Tibial nerve (tissue), 4 donors: ENCODE measurements at regions not wholly inside any gene's neighbourhood (a gene's known extent, or its start where the extent isn't known, plus 50 kb on each side); places are given as distances from the start of the nearest gene placed in this dataset.

Experiments used
- DNase-seq, 2 donors: peaks; one replicate each; pipeline ENCODE4 v3.0.0-alpha.2; 2019; ENCODE audit warnings: low spot score in 2 of 2
- H3K27ac ChIP-seq, 4 donors: fragments of 200-600 bp; sonication (generic) in 3 of 4; one replicate each; pipeline ENCODE4 v1.5.1; 2017 to 2019; ENCODE audit warnings: mild to moderate bottlenecking in 1 of 4
- H3K27me3 ChIP-seq, 2 donors: fragments of 200-600 bp; sonication (generic) in 1 of 2; one replicate each; pipeline versions ENCODE4 v1.5.1 to v1.6.0; 2017 to 2019
- H3K36me3 ChIP-seq, 3 donors: fragments of 200-600 bp; sonication (generic); one replicate each; pipeline ENCODE4 v1.5.1; 2018 to 2019
- H3K4me1 ChIP-seq, 4 donors: fragments of 200-600 bp; sonication (generic) in 3 of 4; one replicate each; pipeline ENCODE4 v1.5.1; 2017 to 2019
- H3K4me3 ChIP-seq, 4 donors: fragments of 200-600 bp; sonication (generic) in 3 of 4; one replicate each; pipeline ENCODE4 v1.5.1; 2017 to 2019; ENCODE audit warnings: mild to moderate bottlenecking in 1 of 4, moderate library complexity in 1 of 4
- H3K9me3 ChIP-seq, 4 donors: fragments of 200-600 bp; sonication (generic) in 3 of 4; one replicate each; pipeline ENCODE4 v1.5.1; 2017 to 2019
- EP300 ChIP-seq, 2 donors: sonication (generic); formaldehyde crosslinking; IDR thresholded peaks; one replicate each; pipeline ENCODE4 v1.6.1; 2017; ENCODE audit warnings: antibody characterized with exemption in 2 of 2, mild to moderate bottlenecking in 1 of 2
- POLR2A ChIP-seq, 2 donors: fragments of 450-650 bp; IDR thresholded peaks; one replicate each; pipeline ENCODE4 v1.6.1; 2017; ENCODE audit warnings: antibody characterized with exemption in 2 of 2, mild to moderate bottlenecking in 2 of 2, moderate library complexity in 2 of 2
- WGBS, 2 donors: methylation state at CpG; one replicate each; pipeline ENCODE4 v1.1.5; 2018; 5-methylcytosine and 5-hydroxymethylcytosine counted together
- TF ChIP-seq, protein P1 (sequence below), 5 experiments: fragments of 200-600 bp in 3 of 5; fragments of 450-650 bp in 2 of 5; sonication (generic) in 3 of 5; IDR thresholded peaks; one replicate each; pipeline ENCODE4 v1.5.1; 2016 to 2019; ENCODE audit warnings: antibody characterized with exemption in 5 of 5, mild to moderate bottlenecking in 3 of 5, moderate library complexity in 2 of 5

DNA sequence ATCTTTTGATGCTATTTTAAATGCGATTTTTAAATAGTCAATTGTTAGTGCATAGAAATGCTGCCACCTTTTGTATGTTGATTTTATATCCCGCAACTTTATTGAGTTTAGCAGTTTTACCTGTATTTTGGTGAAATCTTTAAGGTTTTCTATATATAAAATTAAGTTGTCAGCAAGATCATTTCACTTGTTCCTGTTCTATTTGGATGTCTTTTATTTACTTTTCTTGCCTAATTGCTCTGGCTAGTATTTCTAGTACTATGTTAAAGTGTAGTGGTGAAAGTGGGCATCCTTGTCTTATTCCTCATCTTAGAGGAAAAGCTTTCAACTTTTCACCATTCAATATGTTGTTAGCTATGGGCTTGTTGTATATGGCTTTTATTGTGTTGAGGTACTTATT lies 813.3 kb upstream of the CELF2 start:
- DNase-seq: no peak
- 97 to 99% methylated on average over 2 of the region's 2 CpGs for WGBS, 2 donors
- H3K4me3 ChIP-seq: no peak overlapping the region
- no peaks in the 10 kb centered on the region for H3K27me3 ChIP-seq
- peaks cover 0 to 5% (median 0%) of the 10 kb centered on the region in 4 donors for H3K4me1 ChIP-seq
- TF ChIP-seq POLR2A (IDR thresholded peaks at IDR 0.05) (no peak), EP300 (IDR thresholded peaks at IDR 0.05) (no peak)
- TF ChIP-seq, protein P1, sequence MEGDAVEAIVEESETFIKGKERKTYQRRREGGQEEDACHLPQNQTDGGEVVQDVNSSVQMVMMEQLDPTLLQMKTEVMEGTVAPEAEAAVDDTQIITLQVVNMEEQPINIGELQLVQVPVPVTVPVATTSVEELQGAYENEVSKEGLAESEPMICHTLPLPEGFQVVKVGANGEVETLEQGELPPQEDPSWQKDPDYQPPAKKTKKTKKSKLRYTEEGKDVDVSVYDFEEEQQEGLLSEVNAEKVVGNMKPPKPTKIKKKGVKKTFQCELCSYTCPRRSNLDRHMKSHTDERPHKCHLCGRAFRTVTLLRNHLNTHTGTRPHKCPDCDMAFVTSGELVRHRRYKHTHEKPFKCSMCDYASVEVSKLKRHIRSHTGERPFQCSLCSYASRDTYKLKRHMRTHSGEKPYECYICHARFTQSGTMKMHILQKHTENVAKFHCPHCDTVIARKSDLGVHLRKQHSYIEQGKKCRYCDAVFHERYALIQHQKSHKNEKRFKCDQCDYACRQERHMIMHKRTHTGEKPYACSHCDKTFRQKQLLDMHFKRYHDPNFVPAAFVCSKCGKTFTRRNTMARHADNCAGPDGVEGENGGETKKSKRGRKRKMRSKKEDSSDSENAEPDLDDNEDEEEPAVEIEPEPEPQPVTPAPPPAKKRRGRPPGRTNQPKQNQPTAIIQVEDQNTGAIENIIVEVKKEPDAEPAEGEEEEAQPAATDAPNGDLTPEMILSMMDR (IDR thresholded peaks at IDR 0.05): no peak
- H3K36me3 ChIP-seq: no peaks in the 10 kb centered on the region
- H3K27ac ChIP-seq: no peak overlapping the region
- H3K9me3 ChIP-seq: peaks cover 0 to 19% (median 8%) of the 10 kb centered on the region in 4 donors

DNA sequence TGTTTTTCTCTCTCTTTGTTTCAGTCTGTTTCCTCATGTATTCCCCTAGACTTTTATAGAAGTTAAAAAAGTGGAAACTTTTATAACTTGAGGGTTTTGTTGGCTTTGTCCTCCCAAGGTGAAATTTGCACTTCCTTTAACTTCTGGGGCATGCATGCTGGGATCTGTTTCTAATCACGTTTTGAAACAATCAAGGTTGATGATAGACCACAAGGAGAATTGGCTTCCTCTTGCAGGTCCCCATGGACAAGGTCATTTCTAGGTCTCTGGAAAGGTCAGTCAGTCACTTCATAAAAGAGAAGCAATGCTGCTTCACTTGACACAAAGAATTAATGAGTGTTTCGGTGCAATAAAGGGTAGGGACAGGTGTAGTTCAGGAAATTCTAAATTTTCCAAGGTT lies 811.8 kb upstream of the CELF2 start:
- H3K27ac ChIP-seq: no peak overlapping the region

DNA sequence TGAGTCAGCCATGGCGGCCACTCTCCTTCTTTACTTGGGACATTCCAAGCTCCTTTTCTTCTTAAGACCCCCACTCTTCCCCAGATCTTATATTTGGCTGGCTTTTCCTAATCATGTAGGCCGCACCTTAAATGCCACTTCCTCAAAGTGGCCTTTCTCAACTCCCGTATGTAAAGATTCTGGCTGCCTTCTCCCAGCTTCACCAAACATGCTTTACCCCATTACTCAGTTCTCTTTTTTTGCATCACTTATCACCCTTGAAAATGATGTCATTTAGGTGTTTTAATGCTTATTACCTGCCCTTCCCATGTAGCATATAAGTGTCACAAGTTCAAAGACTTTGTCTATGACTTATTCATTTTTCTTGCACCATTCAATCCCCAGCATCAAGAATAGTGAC lies 810.1 kb upstream of the CELF2 start:
- no peaks in the 10 kb centered on the region for H3K36me3 ChIP-seq
- DNase-seq: no peak
- 57 to 87% methylated on average over 2 to 3 of the region's 3 CpGs for WGBS, 2 donors
- H3K4me3 ChIP-seq: no peak overlapping the region
- H3K4me1 ChIP-seq: peaks cover 0 to 5% (median 0%) of the 10 kb centered on the region in 4 donors
- TF ChIP-seq EP300 (IDR thresholded peaks at IDR 0.05) (no peak), POLR2A (IDR thresholded peaks at IDR 0.05) (no peak)
- TF ChIP-seq, protein P1 (IDR thresholded peaks at IDR 0.05): no peak
- no peak overlapping the region for H3K27ac ChIP-seq
- H3K9me3 ChIP-seq: peaks cover 0 to 19% (median 8%) of the 10 kb centered on the region in 4 donors
- no peaks in the 10 kb centered on the region for H3K27me3 ChIP-seq

More for the DNA sequence above, 811.8 kb upstream of the CELF2 start:
- no peaks in the 10 kb centered on the region for H3K27me3 ChIP-seq
- WGBS, 2 donors: 71 to 74% methylated on average over 2 of the region's 2 CpGs
- no peak overlapping the region for H3K4me3 ChIP-seq
- DNase-seq: no peak
- TF ChIP-seq POLR2A (IDR thresholded peaks at IDR 0.05) (no peak), EP300 (IDR thresholded peaks at IDR 0.05) (no peak)
- TF ChIP-seq, protein P1 (IDR thresholded peaks at IDR 0.05): no peak
- H3K36me3 ChIP-seq: no peaks in the 10 kb centered on the region
- peaks cover 0 to 5% (median 0%) of the 10 kb centered on the region in 4 donors for H3K4me1 ChIP-seq
- H3K9me3 ChIP-seq: peaks cover 0 to 19% (median 8%) of the 10 kb centered on the region in 4 donors

DNA sequence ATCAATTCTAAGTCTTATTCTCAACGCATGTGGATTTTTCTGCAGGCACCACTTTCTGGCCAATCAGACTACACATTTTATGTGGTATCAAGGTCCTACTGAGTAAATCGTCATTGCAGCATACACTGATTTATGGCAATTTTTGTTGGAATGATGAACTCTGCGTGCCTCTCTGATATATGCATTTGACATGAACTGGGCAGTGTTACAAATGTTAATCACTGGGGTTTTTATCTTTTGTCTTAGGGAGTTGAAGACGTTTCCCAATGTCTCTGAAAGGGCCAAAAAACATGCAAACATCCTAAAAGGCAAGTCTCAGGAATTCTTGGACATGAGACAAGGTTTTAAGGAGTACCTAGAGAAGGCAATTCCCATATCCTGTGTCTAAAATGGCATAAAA lies 809.5 kb upstream of the CELF2 start:
- TF ChIP-seq, protein P1 (IDR thresholded peaks at IDR 0.05): no peak
- TF ChIP-seq EP300 (IDR thresholded peaks at IDR 0.05) (no peak), POLR2A (IDR thresholded peaks at IDR 0.05) (no peak)
- no peak overlapping the region for H3K27ac ChIP-seq
- H3K9me3 ChIP-seq: peaks cover 0 to 15% (median 7%) of the 10 kb centered on the region in 4 donors
- no peaks in the 10 kb centered on the region for H3K36me3 ChIP-seq
- no peak for DNase-seq
- no peak overlapping the region for H3K4me3 ChIP-seq
- H3K27me3 ChIP-seq: no peaks in the 10 kb centered on the region
- 29 to 33% methylated on average over 4 of the region's 4 CpGs for WGBS, 2 donors
- H3K4me1 ChIP-seq: peaks cover 0 to 5% (median 0%) of the 10 kb centered on the region in 4 donors

DNA sequence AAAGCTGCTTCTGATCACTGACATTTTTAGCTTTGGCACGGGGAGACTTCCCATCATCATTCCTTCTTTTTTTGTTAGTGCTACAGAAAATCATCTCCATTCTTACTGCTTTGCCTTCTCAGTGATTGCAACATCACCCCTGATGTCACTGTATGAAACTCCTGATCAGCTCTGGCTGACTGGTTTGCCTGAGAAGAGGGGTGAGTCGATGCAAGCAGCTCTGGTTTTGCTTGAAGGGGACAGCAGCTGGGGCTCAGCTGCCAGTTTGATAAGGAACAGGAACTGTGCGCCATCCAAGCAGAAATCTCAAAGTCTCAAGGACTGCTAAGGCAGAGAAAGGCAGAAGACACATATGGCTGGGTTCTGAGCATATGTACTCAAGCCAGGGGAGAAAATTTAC lies 808.5 kb upstream of the CELF2 start:
- H3K4me1 ChIP-seq: peaks cover 0 to 5% (median 0%) of the 10 kb centered on the region in 4 donors
- TF ChIP-seq EP300 (IDR thresholded peaks at IDR 0.05) (no peak), POLR2A (IDR thresholded peaks at IDR 0.05) (no peak)
- TF ChIP-seq, protein P1 (IDR thresholded peaks at IDR 0.05): no peak
- DNase-seq: peak in 1 of 2 donors; percentile 16
- H3K27me3 ChIP-seq: no peaks in the 10 kb centered on the region
- no peak overlapping the region for H3K27ac ChIP-seq
- peaks cover 0 to 7% (median 2%) of the 10 kb centered on the region in 4 donors for H3K9me3 ChIP-seq
- no peak overlapping the region for H3K4me3 ChIP-seq
- H3K36me3 ChIP-seq: no peaks in the 10 kb centered on the region
- 42 to 46% methylated on average over 3 of the region's 3 CpGs for WGBS, 2 donors
